Transverse colon (tissue), 3 donors: ENCODE measurements at regions not wholly inside any gene's neighbourhood (a gene's known extent, or its start where the extent isn't known, plus 50 kb on each side); places are given as distances from the start of the nearest gene placed in this dataset.

Source experiments
- POLR2A ChIP-seq: fragments of 450-650 bp; IDR thresholded peaks from one replicate; pipeline ENCODE4 v1.6.1; 2016; ENCODE audit warnings: antibody characterized with exemption, mild to moderate bottlenecking, moderate library complexity
- TF ChIP-seq, protein P1 (sequence below), 5 experiments: fragments of 200-600 bp in 3 of 5; fragments of 450-650 bp in 2 of 5; sonication (generic) in 3 of 5; IDR thresholded peaks; 1 replicate in 2 of 5; 2 replicates in 3 of 5; pipeline ENCODE4 v1.5.1; 2016 to 2017; ENCODE audit warnings: antibody characterized with exemption in 5 of 5, inconsistent platforms in 3 of 5, mild to moderate bottlenecking in 2 of 5, moderate library complexity in 1 of 5

- TF ChIP-seq, protein P1, sequence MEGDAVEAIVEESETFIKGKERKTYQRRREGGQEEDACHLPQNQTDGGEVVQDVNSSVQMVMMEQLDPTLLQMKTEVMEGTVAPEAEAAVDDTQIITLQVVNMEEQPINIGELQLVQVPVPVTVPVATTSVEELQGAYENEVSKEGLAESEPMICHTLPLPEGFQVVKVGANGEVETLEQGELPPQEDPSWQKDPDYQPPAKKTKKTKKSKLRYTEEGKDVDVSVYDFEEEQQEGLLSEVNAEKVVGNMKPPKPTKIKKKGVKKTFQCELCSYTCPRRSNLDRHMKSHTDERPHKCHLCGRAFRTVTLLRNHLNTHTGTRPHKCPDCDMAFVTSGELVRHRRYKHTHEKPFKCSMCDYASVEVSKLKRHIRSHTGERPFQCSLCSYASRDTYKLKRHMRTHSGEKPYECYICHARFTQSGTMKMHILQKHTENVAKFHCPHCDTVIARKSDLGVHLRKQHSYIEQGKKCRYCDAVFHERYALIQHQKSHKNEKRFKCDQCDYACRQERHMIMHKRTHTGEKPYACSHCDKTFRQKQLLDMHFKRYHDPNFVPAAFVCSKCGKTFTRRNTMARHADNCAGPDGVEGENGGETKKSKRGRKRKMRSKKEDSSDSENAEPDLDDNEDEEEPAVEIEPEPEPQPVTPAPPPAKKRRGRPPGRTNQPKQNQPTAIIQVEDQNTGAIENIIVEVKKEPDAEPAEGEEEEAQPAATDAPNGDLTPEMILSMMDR (IDR thresholded peaks at IDR 0.05) = no peak
- TF ChIP-seq POLR2A = no peak
Measured at GRCh38 chr7:145959981-145960380, 156.6 kb upstream of the CNTNAP2 start.
